Daoy (cell line): ENCODE measurements at regions not wholly inside any gene's neighbourhood (a gene's known extent, or its start where the extent isn't known, plus 50 kb on each side); places are given as distances from the start of the nearest gene placed in this dataset.

ENCODE experiments used
- DNase-seq: peaks from one replicate; pipeline ENCODE4 v3.0.0-alpha.2; 2015; ENCODE audit warnings: low read depth

DNA sequence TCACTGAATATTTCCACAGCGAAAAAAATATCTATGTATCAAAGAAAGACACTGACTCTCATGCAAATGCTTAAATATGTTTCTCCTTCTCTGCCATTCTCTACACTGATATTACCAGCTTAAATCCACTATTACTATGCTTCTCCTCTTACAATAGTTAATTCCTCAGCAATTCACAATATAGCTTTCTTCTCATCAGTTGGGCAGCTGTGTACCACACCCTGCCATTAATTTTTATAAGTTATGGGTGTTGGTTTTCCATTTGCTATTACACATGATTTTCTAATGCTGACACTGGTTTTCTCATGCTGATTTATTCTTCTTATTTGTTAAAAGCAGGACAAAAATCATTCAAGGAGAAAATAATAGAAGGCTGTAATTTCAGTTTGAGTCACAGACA lies 251.8 kb downstream of the TBX15 start:
- DNase-seq = no peak

DNA sequence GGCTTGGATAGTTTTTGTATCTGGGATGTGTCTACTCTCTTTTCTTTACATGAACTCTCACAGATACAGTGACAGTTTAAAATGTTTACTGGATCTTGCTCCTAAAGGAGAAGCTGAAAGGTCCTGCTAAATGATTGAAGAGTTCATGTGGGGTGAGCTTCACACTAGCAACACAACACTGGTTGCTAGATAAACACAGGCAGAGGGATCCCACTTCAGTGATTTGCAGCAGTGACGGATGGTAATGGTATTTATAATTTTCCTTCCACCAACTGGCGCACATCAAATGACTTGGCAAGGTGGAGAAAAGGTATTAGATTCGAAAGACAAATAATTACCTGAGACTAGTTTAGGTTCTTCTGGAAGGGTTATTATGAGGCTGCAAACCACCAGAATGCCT lies 270.2 kb downstream of the TBX15 start:
- peak; percentile 21 for DNase-seq

GRCh38 chr1:118716775-118717174 lies 271.4 kb downstream of the TBX15 start:
- DNase-seq = no peak

DNA sequence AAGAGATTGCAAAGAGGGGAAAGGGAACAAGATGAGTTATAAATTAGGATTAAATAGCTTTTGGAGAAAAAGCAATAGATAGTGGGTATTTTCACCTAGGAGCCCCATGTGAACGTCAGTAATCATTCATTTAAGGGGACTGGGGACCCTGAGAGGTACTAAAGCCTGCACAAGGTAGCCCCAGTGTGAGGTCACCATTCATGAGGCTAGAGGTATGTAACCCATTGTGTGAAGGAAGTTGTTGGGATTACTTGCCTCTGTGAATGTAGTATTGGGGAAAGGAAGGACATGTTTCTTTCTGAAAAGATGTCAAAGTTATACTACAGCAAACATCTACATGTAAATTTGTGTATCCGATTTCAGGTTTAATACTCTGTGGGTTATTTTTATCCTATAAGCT lies 276.8 kb downstream of the TBX15 start:
- no peak for DNase-seq

DNA sequence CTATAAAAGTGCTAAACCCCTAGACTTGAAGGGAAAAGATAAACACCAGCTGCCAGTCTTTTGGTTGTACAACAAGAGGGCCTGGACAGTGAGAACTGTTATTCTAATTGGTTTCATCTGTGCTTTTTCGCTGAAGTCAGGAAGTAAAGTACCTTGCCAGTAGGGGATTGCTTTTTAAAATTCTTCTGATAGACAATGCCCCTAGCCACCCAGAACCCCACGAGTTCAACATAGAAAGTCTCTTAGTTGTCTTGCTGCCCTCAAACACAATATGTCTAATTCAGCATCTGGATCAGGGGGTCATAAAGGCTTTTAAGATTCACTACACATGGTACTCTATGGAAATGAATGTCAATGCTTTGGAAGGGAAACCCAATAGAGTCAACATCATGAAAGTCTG lies 289.2 kb downstream of the TBX15 start:
- no peak for DNase-seq

- peak; percentile 23 for DNase-seq
Observed at GRCh38 chr1:118692143-118692542, 296.0 kb downstream of the TBX15 start.

DNA sequence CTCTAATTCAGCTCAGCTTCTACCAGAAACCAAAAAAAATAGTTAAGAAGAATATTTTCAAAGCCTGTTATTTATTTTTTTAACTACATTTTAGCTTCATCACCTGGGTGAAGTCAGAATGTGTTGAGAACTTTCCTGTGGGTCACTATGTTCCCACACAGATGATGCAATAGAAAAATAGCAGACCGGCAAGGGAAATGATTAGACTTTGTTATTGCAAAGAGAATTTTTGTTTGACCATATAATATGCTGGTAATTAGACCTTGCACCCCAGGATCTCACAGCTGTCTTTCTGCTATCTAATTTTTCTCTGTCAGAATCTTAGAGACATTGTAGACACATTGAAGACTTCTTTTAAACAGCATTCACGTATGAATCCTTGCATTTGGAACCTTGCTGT lies 299.3 kb downstream of the TBX15 start:
- peak; percentile 6 for DNase-seq

DNA sequence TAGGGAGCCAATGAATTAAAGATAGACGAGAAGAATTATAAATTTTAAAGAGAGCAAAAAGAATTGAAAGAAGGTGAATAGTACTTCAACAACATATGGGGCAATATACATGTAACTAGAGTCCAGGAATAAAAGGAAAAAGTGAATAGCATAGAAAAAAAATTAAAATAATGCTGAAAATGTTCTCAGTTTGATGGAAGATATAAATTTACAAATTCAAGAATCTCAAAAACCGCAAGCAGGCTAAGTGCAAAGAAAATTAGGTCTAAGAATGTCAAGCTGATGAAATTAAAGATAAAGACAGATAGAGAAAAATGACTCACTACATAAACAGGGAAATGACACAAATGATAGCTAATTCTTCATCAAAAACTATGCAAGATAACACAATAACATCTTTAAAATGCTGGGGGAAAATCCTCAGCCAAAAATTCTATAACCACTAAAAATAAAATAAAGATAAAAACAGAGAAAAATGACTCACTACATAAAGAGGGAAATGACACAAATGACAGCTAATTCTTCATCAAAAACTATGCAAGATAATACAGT lies 326.3 kb downstream of the TBX15 start:
- peak; percentile 27 for DNase-seq

DNA sequence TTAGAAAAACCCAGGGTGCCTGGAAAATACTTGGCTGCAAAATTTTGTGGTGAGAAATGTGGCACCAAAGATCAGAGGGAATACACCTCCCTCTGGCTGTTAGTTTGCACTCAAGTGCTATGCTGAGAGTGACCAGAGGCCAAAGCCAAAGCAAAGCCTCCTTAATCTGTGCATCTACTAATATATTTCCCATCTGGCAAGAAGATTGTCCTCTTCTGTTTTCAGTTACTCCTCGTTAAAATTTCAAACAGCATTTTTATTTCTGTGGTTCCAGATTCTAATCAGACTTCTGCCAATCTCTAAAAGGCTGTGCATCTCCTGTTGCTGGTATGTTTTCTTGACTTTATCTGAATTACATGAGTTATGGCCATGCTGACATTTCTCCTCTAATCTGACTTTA lies 327.4 kb downstream of the TBX15 start:
- DNase-seq = peak; percentile 25

- peak; percentile 80 for DNase-seq
Observed at GRCh38 chr1:118659646-118660045, 328.5 kb downstream of the TBX15 start.

GRCh38 chr1:118650107-118650807 lies 337.9 kb downstream of the TBX15 start:
- no peak for DNase-seq

- DNase-seq = no peak
Observed at GRCh38 chr1:118649369-118650106, 338.6 kb downstream of the TBX15 start.

GRCh38 chr1:118636004-118636403 lies 352.1 kb downstream of the TBX15 start:
- no peak for DNase-seq

- no peak for DNase-seq
Observed at GRCh38 chr1:118627435-118627834, 360.7 kb downstream of the TBX15 start.

- no peak for DNase-seq
Observed at GRCh38 chr1:118621839-118622238, 366.3 kb downstream of the TBX15 start.

- no peak for DNase-seq
Observed at GRCh38 chr1:118618618-118619340, 369.4 kb downstream of the TBX15 start.

DNA sequence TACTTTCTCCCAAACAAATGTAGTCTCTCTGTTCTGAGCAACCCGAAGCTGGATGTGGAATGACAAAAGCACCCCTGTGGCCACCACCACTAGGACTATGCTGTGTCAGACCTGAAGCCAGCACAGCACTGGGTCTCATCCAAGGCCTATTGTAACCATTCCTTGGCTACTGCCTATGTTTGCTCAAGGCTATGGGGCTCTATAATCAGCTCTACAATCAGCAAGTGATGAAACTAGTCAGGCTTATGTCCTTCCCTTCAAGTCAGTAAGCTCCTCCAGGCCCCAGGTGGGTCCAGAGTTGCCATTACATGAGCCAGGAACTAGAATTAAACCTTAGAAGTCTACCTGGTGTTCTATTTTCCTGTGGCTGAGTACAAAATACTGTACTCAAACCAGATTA lies 370.2 kb downstream of the TBX15 start:
- no peak for DNase-seq

- DNase-seq = no peak
Observed at GRCh38 chr1:118615066-118615465, 373.1 kb downstream of the TBX15 start.

- DNase-seq = no peak
Observed at GRCh38 chr1:118589238-118589846, 398.8 kb downstream of the TBX15 start.

- no peak for DNase-seq
Observed at GRCh38 chr1:118588566-118588965, 399.6 kb downstream of the TBX15 start.

GRCh38 chr1:118578276-118578675 lies 393.2 kb upstream of the SPAG17 start:
- no peak for DNase-seq

DNA sequence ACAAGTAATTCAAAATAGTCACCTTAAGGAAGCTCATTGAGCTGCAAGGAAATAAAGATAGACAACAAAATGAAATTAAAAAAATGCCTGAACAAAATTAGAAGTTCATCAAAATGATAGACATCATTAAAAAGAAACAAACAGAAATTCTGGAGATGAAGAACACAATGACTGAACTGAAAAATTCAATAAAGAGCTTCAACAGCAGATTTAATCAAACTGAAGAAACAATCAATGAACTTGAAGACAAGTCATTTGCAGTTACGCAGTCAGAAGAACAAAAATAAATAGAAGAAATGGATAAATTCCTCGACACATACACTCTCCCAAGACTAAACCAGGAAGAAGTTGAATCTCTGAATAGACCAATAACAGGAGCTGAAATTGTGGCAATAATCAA lies 390.0 kb upstream of the SPAG17 start:
- DNase-seq = no peak
